ENCODE measurements at regions not wholly inside any gene's neighbourhood (a gene's known extent, or its start where the extent isn't known, plus 50 kb on each side); places are given as distances from the start of the nearest gene placed in this dataset.
A peak's percentile ranks its signal among the peaks of the same experiment; 100 is the strongest.

DNA sequence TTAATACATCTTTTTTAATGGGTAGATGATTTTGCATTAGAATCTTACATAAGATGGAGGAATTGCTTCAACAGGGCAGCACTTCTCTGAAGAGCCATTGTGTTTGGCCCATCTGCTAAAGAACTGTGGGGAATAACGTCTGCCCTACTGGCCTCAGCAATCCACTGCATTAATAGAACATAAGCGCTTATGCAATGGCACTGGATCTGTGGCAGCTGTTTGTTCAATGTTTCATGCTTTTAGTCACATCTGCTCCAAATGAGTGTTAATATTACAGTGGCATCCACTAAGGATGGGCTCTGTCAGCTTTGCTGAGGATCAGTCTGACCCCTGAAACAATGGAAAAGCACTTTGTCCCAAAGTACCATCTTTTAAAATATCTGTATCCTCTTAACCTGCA lies 279.0 kb upstream of the GK2 start:
- H3K4me3 ChIP-seq (ENCODE audit: low read depth, low read length), result no peak overlapping the region
- in situ Hi-C loops (cut with HindIII; ENCODE audit: low sequenced_read_pairs), result no loop called here
- TF ChIP-seq, protein P1, sequence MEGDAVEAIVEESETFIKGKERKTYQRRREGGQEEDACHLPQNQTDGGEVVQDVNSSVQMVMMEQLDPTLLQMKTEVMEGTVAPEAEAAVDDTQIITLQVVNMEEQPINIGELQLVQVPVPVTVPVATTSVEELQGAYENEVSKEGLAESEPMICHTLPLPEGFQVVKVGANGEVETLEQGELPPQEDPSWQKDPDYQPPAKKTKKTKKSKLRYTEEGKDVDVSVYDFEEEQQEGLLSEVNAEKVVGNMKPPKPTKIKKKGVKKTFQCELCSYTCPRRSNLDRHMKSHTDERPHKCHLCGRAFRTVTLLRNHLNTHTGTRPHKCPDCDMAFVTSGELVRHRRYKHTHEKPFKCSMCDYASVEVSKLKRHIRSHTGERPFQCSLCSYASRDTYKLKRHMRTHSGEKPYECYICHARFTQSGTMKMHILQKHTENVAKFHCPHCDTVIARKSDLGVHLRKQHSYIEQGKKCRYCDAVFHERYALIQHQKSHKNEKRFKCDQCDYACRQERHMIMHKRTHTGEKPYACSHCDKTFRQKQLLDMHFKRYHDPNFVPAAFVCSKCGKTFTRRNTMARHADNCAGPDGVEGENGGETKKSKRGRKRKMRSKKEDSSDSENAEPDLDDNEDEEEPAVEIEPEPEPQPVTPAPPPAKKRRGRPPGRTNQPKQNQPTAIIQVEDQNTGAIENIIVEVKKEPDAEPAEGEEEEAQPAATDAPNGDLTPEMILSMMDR (IDR thresholded peaks at IDR 0.05; ENCODE audit: low read depth, low read length, missing control alignments), result no peak
- DNase-seq (ENCODE audit: low read depth), result no peak

DNA sequence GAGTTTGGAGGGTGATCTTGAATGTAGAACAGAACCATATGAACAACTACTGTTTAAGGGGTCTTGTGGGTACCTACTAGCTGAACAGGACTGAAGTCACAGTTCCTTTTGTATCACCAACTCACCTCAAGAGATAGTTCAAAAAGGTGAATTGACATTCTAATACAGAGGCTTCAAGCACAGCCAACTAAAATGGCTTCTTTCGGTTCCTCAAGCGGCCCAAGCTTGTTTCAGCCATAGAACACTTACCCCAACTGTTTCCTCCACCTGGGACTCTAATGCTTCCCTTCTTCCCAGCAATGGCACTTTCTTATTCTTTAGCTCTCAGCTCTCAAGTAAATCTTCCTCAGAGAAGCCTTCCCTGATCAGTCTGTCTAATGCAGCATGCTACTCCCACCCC lies 277.5 kb upstream of the GK2 start:
- in situ Hi-C loops (cut with HindIII; ENCODE audit: low sequenced_read_pairs), result no loop called here

DNA sequence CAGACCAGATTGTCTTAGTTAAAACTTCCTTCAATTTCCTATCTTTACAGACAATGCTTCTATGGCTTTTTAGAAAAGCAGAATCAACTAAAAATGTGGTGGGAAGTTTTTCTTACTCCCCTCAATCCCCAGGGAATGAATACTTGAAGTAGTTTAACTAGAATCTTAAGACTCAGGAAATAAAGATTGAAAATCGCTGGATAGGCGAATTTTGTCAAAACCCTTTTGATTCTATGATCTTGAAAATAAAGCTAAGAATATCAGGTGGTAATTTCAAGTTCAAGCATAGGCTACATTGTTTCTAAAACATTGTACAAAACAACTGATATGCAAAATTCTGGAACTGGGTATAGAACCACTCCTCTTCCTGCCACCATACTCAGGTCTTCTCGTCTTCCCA lies 276.5 kb upstream of the GK2 start:
- in situ Hi-C loops (cut with HindIII; ENCODE audit: low sequenced_read_pairs), result no loop called here
- TF ChIP-seq, protein P1 (IDR thresholded peaks at IDR 0.05; ENCODE audit: low read depth, low read length, missing control alignments), result no peak
- no peak overlapping the region for H3K4me3 ChIP-seq (ENCODE audit: low read depth, low read length)
- no peak for DNase-seq (ENCODE audit: low read depth)

More for the DNA sequence above, 277.5 kb upstream of the GK2 start:
- no peak overlapping the region for H3K4me3 ChIP-seq (ENCODE audit: low read depth, low read length)
- TF ChIP-seq, protein P1 (IDR thresholded peaks at IDR 0.05; ENCODE audit: low read depth, low read length, missing control alignments), result no peak
- DNase-seq (ENCODE audit: low read depth), result no peak

DNA sequence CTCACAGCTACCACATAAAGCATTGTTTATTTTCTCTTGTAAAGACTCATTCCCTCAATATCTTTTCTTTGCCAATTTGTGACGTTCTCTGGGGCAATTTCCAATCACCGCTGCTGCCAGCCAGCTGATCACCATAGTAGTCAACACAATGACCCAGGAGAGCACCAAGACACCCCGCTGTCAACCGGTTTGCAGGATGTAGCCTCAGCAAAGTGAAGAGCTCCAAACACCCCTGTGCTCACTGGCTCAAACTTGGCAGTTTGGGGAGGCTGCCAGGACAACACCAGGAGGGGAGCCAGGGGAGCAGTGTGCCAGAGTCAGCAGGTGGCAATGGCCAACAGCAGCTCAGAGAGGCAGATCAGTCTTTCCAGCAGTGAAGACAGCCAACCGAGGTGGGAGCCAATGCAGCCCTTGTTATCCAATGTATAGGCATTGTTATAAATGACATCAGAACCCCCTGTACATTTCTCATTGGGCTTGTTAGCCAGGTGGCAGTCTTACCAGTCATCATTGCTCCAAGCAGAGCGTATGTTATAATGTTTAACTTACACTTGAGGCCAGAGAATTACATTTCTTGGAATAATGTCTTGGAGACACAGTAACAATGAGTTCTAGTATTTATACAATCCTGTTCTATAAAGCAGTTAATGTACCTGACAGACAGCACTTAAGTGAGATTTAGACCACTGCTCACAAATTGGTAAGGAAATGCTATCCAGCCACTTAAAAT lies 274.9 kb upstream of the GK2 start:
- TF ChIP-seq, protein P1 (IDR thresholded peaks at IDR 0.05; ENCODE audit: low read depth, low read length, missing control alignments), result no peak
- peak overlapping the region; percentile 12 for H3K4me3 ChIP-seq (ENCODE audit: low read depth, low read length)
- DNase-seq (ENCODE audit: low read depth), result peak; percentile 81
- in situ Hi-C loops (cut with HindIII; ENCODE audit: low sequenced_read_pairs), result no loop called here

DNA sequence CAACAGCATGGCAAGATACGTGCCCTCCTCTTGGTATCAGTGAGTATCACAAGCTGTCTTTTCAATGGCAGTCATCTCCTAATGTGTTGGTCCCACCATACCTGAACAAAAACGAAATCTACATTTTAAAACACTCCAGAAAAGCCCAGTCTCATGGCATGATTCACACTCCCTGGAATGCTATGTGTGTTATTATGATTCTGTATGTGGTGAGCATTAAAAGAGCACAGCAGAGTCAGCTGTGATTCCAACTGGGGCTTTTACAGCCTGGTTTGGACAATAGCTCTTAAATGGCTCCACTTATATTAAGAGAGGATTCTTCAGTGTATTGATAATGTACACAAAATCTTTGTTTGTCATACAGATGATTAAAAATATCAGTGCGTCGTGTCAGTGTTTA lies 274.1 kb upstream of the GK2 start:
- H3K4me3 ChIP-seq (ENCODE audit: low read depth, low read length), result no peak overlapping the region
- TF ChIP-seq, protein P1 (IDR thresholded peaks at IDR 0.05; ENCODE audit: low read depth, low read length, missing control alignments), result no peak
- DNase-seq (ENCODE audit: low read depth), result peak; percentile 44
- in situ Hi-C loops (cut with HindIII; ENCODE audit: low sequenced_read_pairs), result no loop called here

DNA sequence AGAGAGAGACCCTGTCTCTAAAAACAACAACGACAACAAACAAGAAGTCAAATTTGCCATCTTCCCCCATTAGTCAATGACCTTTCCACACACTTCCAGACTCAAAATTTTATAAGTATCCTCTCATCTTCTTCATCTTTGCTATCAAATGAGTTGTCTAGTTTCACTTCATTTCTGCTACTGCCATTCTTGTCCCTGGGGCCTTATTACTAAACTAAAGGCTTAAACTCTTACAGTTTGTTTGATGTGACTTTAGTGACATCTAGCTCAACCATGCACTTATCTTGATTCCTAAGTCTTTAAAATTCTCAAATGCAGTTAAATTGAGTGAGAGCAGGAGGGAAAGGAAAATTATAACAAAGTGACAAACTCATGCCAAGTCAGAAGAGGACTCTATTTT lies 271.8 kb upstream of the GK2 start:
- no peak overlapping the region for H3K4me3 ChIP-seq (ENCODE audit: low read depth, low read length)
- TF ChIP-seq, protein P1 (IDR thresholded peaks at IDR 0.05; ENCODE audit: low read depth, low read length, missing control alignments), result no peak
- in situ Hi-C loops (cut with HindIII; ENCODE audit: low sequenced_read_pairs), result no loop called here
- DNase-seq (ENCODE audit: low read depth), result no peak

All from astrocyte of the cerebellum (primary cell).